ENCODE measurements at regions not wholly inside any gene's neighbourhood (a gene's known extent, or its start where the extent isn't known, plus 50 kb on each side); places are given as distances from the start of the nearest gene placed in this dataset.

DNA sequence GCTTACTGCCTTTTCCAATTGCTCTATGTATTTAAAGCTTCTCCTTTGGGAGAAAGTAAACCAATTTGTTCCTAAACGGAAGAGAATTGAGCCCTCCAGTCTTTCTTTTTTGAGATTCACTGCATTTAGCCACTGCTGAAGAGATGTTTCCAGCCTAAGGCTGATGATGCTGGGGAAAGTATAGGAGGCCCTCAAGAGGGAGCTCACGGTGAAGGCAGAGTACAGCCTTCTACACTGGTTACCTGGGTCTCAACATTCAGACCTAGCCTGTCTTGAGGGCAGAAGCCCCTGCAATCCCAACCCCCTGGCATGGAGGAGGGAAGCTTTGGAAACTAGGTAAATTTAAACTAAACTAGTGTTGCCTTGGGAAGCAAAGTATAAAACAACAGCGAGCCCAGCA is 316.7 kb upstream of the TPK1 start:
- WGBS (ENCODE audit: low lambda C conversion rate, missing lambda C conversion rate) = 61% methylated on average over 3 of the region's 3 CpGs
- Histone ChIP-seq H2AFZ (no peak overlapping the region), H3K27me3 (no peaks in the 10 kb centered on the region), H3K4me3 (no peak overlapping the region), H3K79me2 (no peaks in the 10 kb centered on the region), H3K9me3 (ENCODE audit: low read depth) (no peaks in the 10 kb centered on the region), H3K36me3 (replicated peaks; ENCODE audit: insufficient read depth, low read depth) (no peaks in the 10 kb centered on the region), H3K9me2 (replicated peaks; ENCODE audit: insufficient read depth) (no peaks in the 10 kb centered on the region), H3K27ac (no peak overlapping the region), H3K4me1 (ENCODE audit: insufficient read depth) (no peaks in the 10 kb centered on the region), H3K4me2 (no peak overlapping the region), H4K20me1 (ENCODE audit: insufficient read depth, poor library complexity, severe bottlenecking) (no peaks in the 10 kb centered on the region)
- no peak for DNase-seq (ENCODE audit: low spot score)
- TF ChIP-seq EZH2 (IDR thresholded peaks at IDR 0.05; ENCODE audit: borderline replicate concordance) (no peak), EZH2phosphoT487 (IDR thresholded peaks at IDR 0.05; ENCODE audit: low read depth, severe bottlenecking, unreplicated experiment) (no peak)

DNA sequence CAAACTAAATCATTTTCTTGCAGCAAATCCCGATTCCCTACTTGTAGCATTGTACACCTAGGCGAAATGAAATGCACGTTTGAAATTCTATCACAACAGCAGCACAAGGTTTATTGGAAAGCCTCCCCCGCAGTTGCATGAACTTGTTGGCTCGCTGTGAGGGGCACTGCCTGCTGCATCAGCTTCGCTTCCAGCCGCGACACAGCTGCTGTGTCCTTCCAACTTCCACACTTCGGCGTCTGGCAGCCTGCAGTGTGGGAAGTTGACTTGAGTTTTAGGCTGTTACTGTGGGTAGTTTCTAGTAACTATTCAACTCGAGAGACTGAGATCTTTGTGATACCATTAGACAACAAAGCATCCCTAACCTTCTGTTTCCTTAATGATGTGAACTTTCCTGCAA is 315.8 kb upstream of the TPK1 start:
- Histone ChIP-seq H3K27me3 (no peaks in the 10 kb centered on the region), H3K27ac (no peak overlapping the region), H4K20me1 (ENCODE audit: insufficient read depth, poor library complexity, severe bottlenecking) (no peaks in the 10 kb centered on the region), H3K9me3 (ENCODE audit: low read depth) (no peaks in the 10 kb centered on the region), H3K9me2 (replicated peaks; ENCODE audit: insufficient read depth) (no peaks in the 10 kb centered on the region), H3K36me3 (replicated peaks; ENCODE audit: insufficient read depth, low read depth) (no peaks in the 10 kb centered on the region), H3K79me2 (no peaks in the 10 kb centered on the region), H3K4me1 (ENCODE audit: insufficient read depth) (no peaks in the 10 kb centered on the region), H3K4me3 (no peak overlapping the region), H2AFZ (no peak overlapping the region), H3K4me2 (no peak overlapping the region)
- TF ChIP-seq EZH2phosphoT487 (IDR thresholded peaks at IDR 0.05; ENCODE audit: low read depth, severe bottlenecking, unreplicated experiment) = no peak
- no peak for TF ChIP-seq EZH2 (IDR thresholded peaks at IDR 0.05; ENCODE audit: borderline replicate concordance)
- DNase-seq (ENCODE audit: low spot score) = no peak
- WGBS (ENCODE audit: low lambda C conversion rate, missing lambda C conversion rate) = 74% methylated on average over 11 of the region's 11 CpGs

DNA sequence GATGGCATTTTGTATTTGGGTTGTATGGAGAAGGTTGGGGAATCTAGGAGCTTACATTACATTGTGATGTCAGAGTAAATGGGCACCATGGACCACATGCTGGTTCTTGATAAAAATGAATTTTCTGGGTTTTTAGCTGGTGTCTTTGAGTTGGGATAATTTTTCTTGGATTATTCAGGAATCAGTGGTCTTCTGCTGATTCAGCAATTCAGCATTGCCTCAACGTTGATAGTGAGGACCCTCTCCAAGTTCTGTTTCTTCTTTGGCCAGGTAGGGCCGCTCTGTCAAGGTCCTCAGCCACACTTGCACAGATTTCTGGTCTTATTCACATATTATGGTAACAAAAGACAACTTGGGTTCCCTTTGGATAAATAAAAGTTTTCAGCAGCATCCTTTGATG is 312.0 kb upstream of the TPK1 start:
- no peak overlapping the region for H3K27ac ChIP-seq
- WGBS (ENCODE audit: low lambda C conversion rate, missing lambda C conversion rate) = 77% methylated on average over 2 of the region's 2 CpGs
- TF ChIP-seq EZH2 (IDR thresholded peaks at IDR 0.05; ENCODE audit: borderline replicate concordance) (no peak), EZH2phosphoT487 (IDR thresholded peaks at IDR 0.05; ENCODE audit: low read depth, severe bottlenecking, unreplicated experiment) (no peak)
- TF ChIP-seq, protein P1, sequence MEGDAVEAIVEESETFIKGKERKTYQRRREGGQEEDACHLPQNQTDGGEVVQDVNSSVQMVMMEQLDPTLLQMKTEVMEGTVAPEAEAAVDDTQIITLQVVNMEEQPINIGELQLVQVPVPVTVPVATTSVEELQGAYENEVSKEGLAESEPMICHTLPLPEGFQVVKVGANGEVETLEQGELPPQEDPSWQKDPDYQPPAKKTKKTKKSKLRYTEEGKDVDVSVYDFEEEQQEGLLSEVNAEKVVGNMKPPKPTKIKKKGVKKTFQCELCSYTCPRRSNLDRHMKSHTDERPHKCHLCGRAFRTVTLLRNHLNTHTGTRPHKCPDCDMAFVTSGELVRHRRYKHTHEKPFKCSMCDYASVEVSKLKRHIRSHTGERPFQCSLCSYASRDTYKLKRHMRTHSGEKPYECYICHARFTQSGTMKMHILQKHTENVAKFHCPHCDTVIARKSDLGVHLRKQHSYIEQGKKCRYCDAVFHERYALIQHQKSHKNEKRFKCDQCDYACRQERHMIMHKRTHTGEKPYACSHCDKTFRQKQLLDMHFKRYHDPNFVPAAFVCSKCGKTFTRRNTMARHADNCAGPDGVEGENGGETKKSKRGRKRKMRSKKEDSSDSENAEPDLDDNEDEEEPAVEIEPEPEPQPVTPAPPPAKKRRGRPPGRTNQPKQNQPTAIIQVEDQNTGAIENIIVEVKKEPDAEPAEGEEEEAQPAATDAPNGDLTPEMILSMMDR (IDR thresholded peaks at IDR 0.05; ENCODE audit: poor library complexity) = no peak

DNA sequence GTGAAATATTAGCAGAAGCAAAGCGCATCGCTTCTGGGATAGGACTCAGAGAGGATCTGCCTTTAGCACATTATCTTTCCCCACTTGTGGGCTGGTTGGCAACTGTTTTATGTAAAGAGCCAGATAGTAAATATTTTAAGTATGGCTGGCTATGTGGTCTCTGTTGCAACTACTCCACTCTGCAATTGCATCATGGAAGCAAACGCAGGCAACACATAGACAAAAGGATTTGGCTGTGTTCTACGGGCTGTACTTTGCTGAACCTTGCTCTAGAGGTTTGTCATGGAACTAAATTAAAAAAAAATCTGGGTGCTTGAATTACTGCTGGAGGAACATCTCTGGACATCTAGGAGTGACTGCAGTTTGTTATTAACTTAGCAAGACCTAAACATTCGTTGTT is 307.8 kb upstream of the TPK1 start:
- Histone ChIP-seq H3K4me1 (ENCODE audit: insufficient read depth) (no peaks in the 10 kb centered on the region), H3K79me2 (no peaks in the 10 kb centered on the region), H3K9me2 (replicated peaks; ENCODE audit: insufficient read depth) (no peaks in the 10 kb centered on the region), H3K4me3 (no peak overlapping the region), H4K20me1 (ENCODE audit: insufficient read depth, poor library complexity, severe bottlenecking) (no peaks in the 10 kb centered on the region), H3K4me2 (no peak overlapping the region), H3K36me3 (replicated peaks; ENCODE audit: insufficient read depth, low read depth) (no peaks in the 10 kb centered on the region), H2AFZ (no peak overlapping the region), H3K27me3 (no peaks in the 10 kb centered on the region), H3K27ac (no peak overlapping the region), H3K9me3 (ENCODE audit: low read depth) (no peaks in the 10 kb centered on the region)
- DNase-seq (ENCODE audit: low spot score) = peak; percentile 7
- WGBS (ENCODE audit: low lambda C conversion rate, missing lambda C conversion rate) = 70% methylated on average over 5 of the region's 5 CpGs
- TF ChIP-seq EZH2 (IDR thresholded peaks at IDR 0.05; ENCODE audit: borderline replicate concordance) (no peak), EZH2phosphoT487 (IDR thresholded peaks at IDR 0.05; ENCODE audit: low read depth, severe bottlenecking, unreplicated experiment) (no peak)
- TF ChIP-seq, protein P1 (IDR thresholded peaks at IDR 0.05; ENCODE audit: poor library complexity) = no peak

More for the DNA sequence above, 312.0 kb upstream of the TPK1 start:
- no peak for DNase-seq (ENCODE audit: low spot score)
- Histone ChIP-seq H4K20me1 (ENCODE audit: insufficient read depth, poor library complexity, severe bottlenecking) (no peaks in the 10 kb centered on the region), H2AFZ (no peak overlapping the region), H3K27me3 (no peaks in the 10 kb centered on the region), H3K9me3 (ENCODE audit: low read depth) (no peaks in the 10 kb centered on the region), H3K79me2 (no peaks in the 10 kb centered on the region), H3K4me3 (no peak overlapping the region), H3K4me1 (ENCODE audit: insufficient read depth) (no peaks in the 10 kb centered on the region), H3K36me3 (replicated peaks; ENCODE audit: insufficient read depth, low read depth) (no peaks in the 10 kb centered on the region), H3K9me2 (replicated peaks; ENCODE audit: insufficient read depth) (no peaks in the 10 kb centered on the region), H3K4me2 (no peak overlapping the region)
